ENCODE measurements at regions not wholly inside any gene's neighbourhood (a gene's known extent, or its start where the extent isn't known, plus 50 kb on each side); places are given as distances from the start of the nearest gene placed in this dataset.
A peak's percentile ranks its signal among the peaks of the same experiment; 100 is the strongest.

- ChIA-PET POLR2A (no interaction called here), CTCF (interaction anchor here (1.0 kb wide), 1 partner anchor 1157 kb away, joined by 3 read pairs; no protein-coding TSS in a partner anchor)
- no peak for DNase-seq (ENCODE audit: low read depth, low spot score)
- Histone ChIP-seq H3K9me1 (replicated peaks; ENCODE audit: control insufficient read depth, extremely low read depth, insufficient read depth, low read length) (no peaks in the 10 kb centered on the region), H3K4me1 (ENCODE audit: control insufficient read depth, extremely low read depth, insufficient read depth, low read length) (peaks cover 13% of the 10 kb centered on the region), H3K79me2 (ENCODE audit: control insufficient read depth, insufficient read depth, low read length) (no peaks in the 10 kb centered on the region), H3K27ac (ENCODE audit: insufficient read depth, low read depth, low read length) (no peak overlapping the region), H3K9ac (replicated peaks; ENCODE audit: extremely low read depth, insufficient read depth, low read length) (no peak overlapping the region), H3K4me3 (replicated peaks in 1 of 3; ENCODE audit: insufficient read depth in 1 of 3, low read depth in 1 of 3, low read length in 3 of 3) (no peak overlapping the region), H3K36me3 (ENCODE audit: control insufficient read depth in 2 of 2, extremely low read depth in 1 of 2, insufficient read depth in 2 of 2, low read length in 2 of 2) (no peaks in the 10 kb centered on the region), H4K20me1 (replicated peaks; ENCODE audit: control insufficient read depth, extremely low read depth, insufficient read depth, low read length) (no peaks in the 10 kb centered on the region), H3K27me3 (ENCODE audit: control insufficient read depth in 2 of 2, insufficient read depth in 2 of 2, low read length in 2 of 2) (no peaks in the 10 kb centered on the region), H2AFZ (ENCODE audit: low read depth, low read length) (no peak overlapping the region), H3K9me3 (replicated peaks; ENCODE audit: control insufficient read depth, insufficient read depth, low read length) (no peaks in the 10 kb centered on the region), H3K4me2 (ENCODE audit: insufficient read depth, low read length) (no peak overlapping the region)
- no peak for FAIRE-seq
- dilution Hi-C loops (cut with MboI; ENCODE audit: extremely low pct_ligation_motif_present, low sequenced_read_pairs) (no loop called here), intact Hi-C loops (cut with micrococcal nuclease) (loop anchor here (5.0 kb wide), 1 partner anchor 938 kb away; the partner anchor contains the start of genes NR2F1 and NR2F1-AS1)
- BruUV-seq (replicated peaks), result no TSS peak
- peak in 1 of 2 donors; percentile 4 for TF ChIP-seq CTCF (IDR thresholded peaks at IDR 0.05; ENCODE audit: extremely low read depth in 1 of 2, insufficient read depth in 1 of 2, low read depth in 1 of 2, low read length in 2 of 2)
- no peak for TF ChIP-seq EZH2 (IDR thresholded peaks at IDR 0.05; ENCODE audit: borderline replicate concordance, low read depth, low read length, severe bottlenecking)
These were observed 936.6 kb downstream of the NR2F1-AS1 start for GRCh38 chr5:92644266-92644886.

Measured in endothelial cell of umbilical vein (primary cell).